ENCODE measurements at regions not wholly inside any gene's neighbourhood (a gene's known extent, or its start where the extent isn't known, plus 50 kb on each side); places are given as distances from the start of the nearest gene placed in this dataset.

DNA sequence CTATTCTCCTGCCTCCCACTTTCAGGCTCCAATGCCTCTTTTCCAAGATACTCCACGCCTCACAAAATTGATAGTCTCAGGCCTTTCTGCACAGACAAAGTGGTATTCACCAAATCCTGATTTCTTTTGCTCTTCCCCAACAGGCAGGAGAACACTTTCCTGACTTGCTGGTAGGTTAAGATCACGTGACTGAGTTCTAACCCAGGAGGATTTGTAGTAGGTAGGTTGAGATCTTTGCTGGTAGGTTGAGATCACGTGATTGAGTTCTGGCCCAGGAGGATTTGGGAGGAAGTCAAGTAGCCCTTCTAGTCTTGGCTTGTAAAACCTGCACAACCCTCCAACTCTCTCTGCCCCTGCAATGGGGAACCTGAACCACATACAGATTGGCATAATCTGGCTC is 741.5 kb downstream of the TYW1 start:
- no peaks in the 10 kb centered on the region for H3K4me1 ChIP-seq (ENCODE audit: low read length)
- no peaks in the 10 kb centered on the region for H3K79me2 ChIP-seq (ENCODE audit: low read length)
- H3K36me3 ChIP-seq (replicated peaks; ENCODE audit: insufficient read depth, low read length), result no peaks in the 10 kb centered on the region
- no peaks in the 10 kb centered on the region for H3K9me2 ChIP-seq (replicated peaks; ENCODE audit: insufficient read depth, low read length)
- no peak overlapping the region for H2AFZ ChIP-seq (ENCODE audit: low read length)
- H3K27me3 ChIP-seq (replicated peaks; ENCODE audit: insufficient read depth, low read length), result no peaks in the 10 kb centered on the region
- TF ChIP-seq, protein P1, sequence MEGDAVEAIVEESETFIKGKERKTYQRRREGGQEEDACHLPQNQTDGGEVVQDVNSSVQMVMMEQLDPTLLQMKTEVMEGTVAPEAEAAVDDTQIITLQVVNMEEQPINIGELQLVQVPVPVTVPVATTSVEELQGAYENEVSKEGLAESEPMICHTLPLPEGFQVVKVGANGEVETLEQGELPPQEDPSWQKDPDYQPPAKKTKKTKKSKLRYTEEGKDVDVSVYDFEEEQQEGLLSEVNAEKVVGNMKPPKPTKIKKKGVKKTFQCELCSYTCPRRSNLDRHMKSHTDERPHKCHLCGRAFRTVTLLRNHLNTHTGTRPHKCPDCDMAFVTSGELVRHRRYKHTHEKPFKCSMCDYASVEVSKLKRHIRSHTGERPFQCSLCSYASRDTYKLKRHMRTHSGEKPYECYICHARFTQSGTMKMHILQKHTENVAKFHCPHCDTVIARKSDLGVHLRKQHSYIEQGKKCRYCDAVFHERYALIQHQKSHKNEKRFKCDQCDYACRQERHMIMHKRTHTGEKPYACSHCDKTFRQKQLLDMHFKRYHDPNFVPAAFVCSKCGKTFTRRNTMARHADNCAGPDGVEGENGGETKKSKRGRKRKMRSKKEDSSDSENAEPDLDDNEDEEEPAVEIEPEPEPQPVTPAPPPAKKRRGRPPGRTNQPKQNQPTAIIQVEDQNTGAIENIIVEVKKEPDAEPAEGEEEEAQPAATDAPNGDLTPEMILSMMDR (IDR thresholded peaks at IDR 0.05; ENCODE audit: low read length), result no peak
- TF ChIP-seq EZH2 (optimal IDR thresholded peaks at IDR 0.05; ENCODE audit: low read depth, low read length) (no peak), EZH2phosphoT487 (IDR thresholded peaks at IDR 0.05; ENCODE audit: low read length) (no peak)
- H3K9ac ChIP-seq (ENCODE audit: low read length), result no peak overlapping the region
- no peaks in the 10 kb centered on the region for H3F3A ChIP-seq (ENCODE audit: insufficient read depth, low read length)
- DNase-seq, result no peak
- no peaks in the 10 kb centered on the region for H3K9me3 ChIP-seq (replicated peaks; ENCODE audit: insufficient read depth, low read length)
- no peak overlapping the region for H3K27ac ChIP-seq (ENCODE audit: low read length)
- no peaks in the 10 kb centered on the region for H4K20me1 ChIP-seq (ENCODE audit: insufficient read depth, low read length)
- H3K4me2 ChIP-seq (ENCODE audit: low read depth, low read length), result no peak overlapping the region
- H3K4me3 ChIP-seq (ENCODE audit: low read length), result no peak overlapping the region

DNA sequence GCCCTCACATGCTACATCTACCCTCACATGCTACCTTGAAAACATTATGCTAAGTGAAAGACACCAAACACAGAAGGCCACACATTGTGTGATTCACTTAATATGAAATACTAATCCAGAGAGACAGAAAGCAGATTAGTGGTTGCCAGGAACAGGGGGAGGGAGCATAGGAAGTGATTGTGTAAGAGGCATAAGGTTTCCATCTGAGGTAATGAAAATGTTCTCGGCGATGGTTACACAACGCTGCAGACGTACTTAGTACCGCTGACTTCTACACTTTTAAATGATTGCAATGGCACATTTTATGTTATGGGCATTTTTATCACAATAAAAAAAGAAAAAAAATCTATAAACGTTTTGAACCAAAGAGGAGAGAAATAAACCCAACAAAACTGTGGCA is 742.3 kb downstream of the TYW1 start:
- DNase-seq, result no peak
- H3K9me3 ChIP-seq (replicated peaks; ENCODE audit: insufficient read depth, low read length), result no peaks in the 10 kb centered on the region

DNA sequence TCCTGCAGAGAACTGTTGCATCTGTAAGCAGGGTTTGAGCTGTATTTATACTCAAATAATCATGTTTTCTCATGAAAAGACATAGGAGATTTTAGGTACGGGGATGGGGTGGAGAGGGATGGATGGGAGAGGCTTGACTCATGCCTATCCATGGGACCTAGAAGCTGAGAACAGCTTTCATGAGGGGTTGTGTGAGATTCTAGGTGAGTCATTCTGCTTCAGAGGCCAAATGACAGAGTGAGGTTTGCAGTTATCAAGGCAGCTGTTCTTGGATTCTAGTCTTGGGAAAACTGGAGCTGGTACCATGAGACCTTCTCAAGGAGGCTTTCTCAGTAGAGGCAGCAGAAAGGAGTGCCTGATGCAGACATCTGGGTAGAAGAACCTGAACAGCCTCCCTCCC is 746.9 kb downstream of the TYW1 start:
- Histone ChIP-seq H4K20me1 (ENCODE audit: insufficient read depth, low read length) (no peaks in the 10 kb centered on the region), H3K27ac (ENCODE audit: low read length) (no peak overlapping the region), H3K9me2 (replicated peaks; ENCODE audit: insufficient read depth, low read length) (no peaks in the 10 kb centered on the region)

More for the DNA sequence above, 742.3 kb downstream of the TYW1 start:
- Histone ChIP-seq H3K27me3 (replicated peaks; ENCODE audit: insufficient read depth, low read length) (no peaks in the 10 kb centered on the region), H3K9ac (ENCODE audit: low read length) (no peak overlapping the region), H3K36me3 (replicated peaks; ENCODE audit: insufficient read depth, low read length) (no peaks in the 10 kb centered on the region), H3K4me2 (ENCODE audit: low read depth, low read length) (no peak overlapping the region), H2AFZ (ENCODE audit: low read length) (no peak overlapping the region), H4K20me1 (ENCODE audit: insufficient read depth, low read length) (no peaks in the 10 kb centered on the region), H3K4me3 (ENCODE audit: low read length) (no peak overlapping the region), H3K27ac (ENCODE audit: low read length) (no peak overlapping the region), H3K4me1 (ENCODE audit: low read length) (no peaks in the 10 kb centered on the region), H3K9me2 (replicated peaks; ENCODE audit: insufficient read depth, low read length) (no peaks in the 10 kb centered on the region), H3K79me2 (ENCODE audit: low read length) (no peaks in the 10 kb centered on the region), H3F3A (ENCODE audit: insufficient read depth, low read length) (no peaks in the 10 kb centered on the region)
- TF ChIP-seq EZH2 (optimal IDR thresholded peaks at IDR 0.05; ENCODE audit: low read depth, low read length) (no peak), EZH2phosphoT487 (IDR thresholded peaks at IDR 0.05; ENCODE audit: low read length) (no peak)
- TF ChIP-seq, protein P1 (IDR thresholded peaks at IDR 0.05; ENCODE audit: low read length), result no peak

More for the DNA sequence above, 746.9 kb downstream of the TYW1 start:
- Histone ChIP-seq H3K9ac (ENCODE audit: low read length) (no peak overlapping the region), H3K27me3 (replicated peaks; ENCODE audit: insufficient read depth, low read length) (no peaks in the 10 kb centered on the region), H3K4me2 (ENCODE audit: low read depth, low read length) (no peak overlapping the region), H3K9me3 (replicated peaks; ENCODE audit: insufficient read depth, low read length) (no peaks in the 10 kb centered on the region), H3K79me2 (ENCODE audit: low read length) (no peaks in the 10 kb centered on the region), H3K4me3 (ENCODE audit: low read length) (no peak overlapping the region), H3K36me3 (replicated peaks; ENCODE audit: insufficient read depth, low read length) (no peaks in the 10 kb centered on the region), H3F3A (ENCODE audit: insufficient read depth, low read length) (no peaks in the 10 kb centered on the region), H3K4me1 (ENCODE audit: low read length) (no peaks in the 10 kb centered on the region), H2AFZ (ENCODE audit: low read length) (no peak overlapping the region)
- DNase-seq, result no peak
- TF ChIP-seq EZH2phosphoT487 (IDR thresholded peaks at IDR 0.05; ENCODE audit: low read length) (no peak), EZH2 (optimal IDR thresholded peaks at IDR 0.05; ENCODE audit: low read depth, low read length) (no peak)
- TF ChIP-seq, protein P1 (IDR thresholded peaks at IDR 0.05; ENCODE audit: low read length), result no peak
